ENCODE measurements at regions not wholly inside any gene's neighbourhood (a gene's known extent, or its start where the extent isn't known, plus 50 kb on each side); places are given as distances from the start of the nearest gene placed in this dataset.

GRCh38 chr16:54466233-54466632 lies 179.6 kb upstream of the IRX3 start:
- DNase-seq, result peak; percentile 63 to 91

GRCh38 chr16:54465063-54465462 lies 178.5 kb upstream of the IRX3 start:
- DNase-seq, result no peak

- DNase-seq, result no peak
Measured at GRCh38 chr16:54462771-54463170, 176.2 kb upstream of the IRX3 start.

GRCh38 chr16:54462151-54462651 lies 175.6 kb upstream of the IRX3 start:
- no peak for DNase-seq

GRCh38 chr16:54460263-54460860 lies 173.8 kb upstream of the IRX3 start:
- DNase-seq, result peak in 1 of 2 experiments; percentile 35

- DNase-seq, result no peak
Measured at GRCh38 chr16:54459509-54460262, 173.1 kb upstream of the IRX3 start.

GRCh38 chr16:54458923-54459322 lies 172.3 kb upstream of the IRX3 start:
- DNase-seq, result no peak

GRCh38 chr16:54456291-54456690 lies 169.7 kb upstream of the IRX3 start:
- no peak for DNase-seq

GRCh38 chr16:54455030-54455725 lies 168.6 kb upstream of the IRX3 start:
- DNase-seq, result no peak

- no peak for DNase-seq
Measured at GRCh38 chr16:54454616-54455015, 168.0 kb upstream of the IRX3 start.

GRCh38 chr16:54453871-54454270 lies 167.3 kb upstream of the IRX3 start:
- no peak for DNase-seq

GRCh38 chr16:54447576-54448440 lies 161.2 kb upstream of the IRX3 start:
- DNase-seq, result no peak

GRCh38 chr16:54446639-54447038 lies 160.1 kb upstream of the IRX3 start:
- peak; percentile 36 to 52 for DNase-seq

GRCh38 chr16:54444851-54445458 lies 158.4 kb upstream of the IRX3 start:
- DNase-seq, result no peak

GRCh38 chr16:54443839-54444238 lies 157.3 kb upstream of the IRX3 start:
- no peak for DNase-seq

GRCh38 chr16:54443352-54443751 lies 156.8 kb upstream of the IRX3 start:
- DNase-seq, result no peak

GRCh38 chr16:54442864-54443263 lies 156.3 kb upstream of the IRX3 start:
- DNase-seq, result no peak

GRCh38 chr16:54438469-54438868 lies 151.9 kb upstream of the IRX3 start:
- DNase-seq, result no peak

- DNase-seq, result no peak
Measured at GRCh38 chr16:54437921-54438320, 151.3 kb upstream of the IRX3 start.

GRCh38 chr16:54437401-54437800 lies 150.8 kb upstream of the IRX3 start:
- no peak for DNase-seq

- no peak for DNase-seq
Measured at GRCh38 chr16:54436346-54436745, 149.8 kb upstream of the IRX3 start.

- DNase-seq, result no peak
Measured at GRCh38 chr16:54434859-54435258, 148.3 kb upstream of the IRX3 start.

- DNase-seq, result no peak
Measured at GRCh38 chr16:54432897-54433229, 146.3 kb upstream of the IRX3 start.

Measured in NCI-H2081 (cell line).